ENCODE measurements at regions not wholly inside any gene's neighbourhood (a gene's known extent, or its start where the extent isn't known, plus 50 kb on each side); places are given as distances from the start of the nearest gene placed in this dataset.

DNA sequence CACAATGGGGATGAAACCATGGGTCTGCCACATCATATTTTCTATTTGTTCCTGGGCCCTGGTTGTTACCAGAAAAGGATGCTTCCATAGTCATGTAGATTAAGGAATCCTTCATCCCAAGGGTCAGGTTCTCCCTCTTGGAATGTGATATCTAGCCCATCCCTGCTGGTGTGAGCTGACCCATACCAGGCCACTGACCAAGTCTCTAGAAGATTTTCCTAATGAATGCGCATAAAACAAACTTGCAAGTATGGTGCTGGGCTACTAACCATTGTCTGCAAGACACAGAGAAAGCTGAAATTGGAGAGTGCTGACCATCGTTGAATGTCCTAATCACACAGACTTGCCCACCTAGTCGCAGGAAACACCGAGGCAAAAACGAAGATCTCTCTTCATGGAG lies 972.6 kb downstream of the EFNA5 start:
- no peak overlapping the region for H3K4me3 ChIP-seq (ENCODE audit: low read depth, low read length)
- TF ChIP-seq, protein P1, sequence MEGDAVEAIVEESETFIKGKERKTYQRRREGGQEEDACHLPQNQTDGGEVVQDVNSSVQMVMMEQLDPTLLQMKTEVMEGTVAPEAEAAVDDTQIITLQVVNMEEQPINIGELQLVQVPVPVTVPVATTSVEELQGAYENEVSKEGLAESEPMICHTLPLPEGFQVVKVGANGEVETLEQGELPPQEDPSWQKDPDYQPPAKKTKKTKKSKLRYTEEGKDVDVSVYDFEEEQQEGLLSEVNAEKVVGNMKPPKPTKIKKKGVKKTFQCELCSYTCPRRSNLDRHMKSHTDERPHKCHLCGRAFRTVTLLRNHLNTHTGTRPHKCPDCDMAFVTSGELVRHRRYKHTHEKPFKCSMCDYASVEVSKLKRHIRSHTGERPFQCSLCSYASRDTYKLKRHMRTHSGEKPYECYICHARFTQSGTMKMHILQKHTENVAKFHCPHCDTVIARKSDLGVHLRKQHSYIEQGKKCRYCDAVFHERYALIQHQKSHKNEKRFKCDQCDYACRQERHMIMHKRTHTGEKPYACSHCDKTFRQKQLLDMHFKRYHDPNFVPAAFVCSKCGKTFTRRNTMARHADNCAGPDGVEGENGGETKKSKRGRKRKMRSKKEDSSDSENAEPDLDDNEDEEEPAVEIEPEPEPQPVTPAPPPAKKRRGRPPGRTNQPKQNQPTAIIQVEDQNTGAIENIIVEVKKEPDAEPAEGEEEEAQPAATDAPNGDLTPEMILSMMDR (IDR thresholded peaks at IDR 0.05; ENCODE audit: insufficient read depth, low read length, missing control alignments), result no peak
- ChIA-PET CTCF (no interaction called here), POLR2A (no interaction called here)
- no peak for DNase-seq (ENCODE audit: low read depth, low spot score)

- H3K4me3 ChIP-seq (ENCODE audit: low read depth, low read length), result no peak overlapping the region
- POLR2A ChIA-PET, result no interaction called here
- CTCF ChIA-PET, result no interaction called here
- TF ChIP-seq, protein P1 (IDR thresholded peaks at IDR 0.05; ENCODE audit: insufficient read depth, low read length, missing control alignments), result no peak
- DNase-seq (ENCODE audit: low read depth, low spot score), result no peak
Measured at GRCh38 chr5:106691701-106692100, 979.0 kb downstream of the EFNA5 start.

DNA sequence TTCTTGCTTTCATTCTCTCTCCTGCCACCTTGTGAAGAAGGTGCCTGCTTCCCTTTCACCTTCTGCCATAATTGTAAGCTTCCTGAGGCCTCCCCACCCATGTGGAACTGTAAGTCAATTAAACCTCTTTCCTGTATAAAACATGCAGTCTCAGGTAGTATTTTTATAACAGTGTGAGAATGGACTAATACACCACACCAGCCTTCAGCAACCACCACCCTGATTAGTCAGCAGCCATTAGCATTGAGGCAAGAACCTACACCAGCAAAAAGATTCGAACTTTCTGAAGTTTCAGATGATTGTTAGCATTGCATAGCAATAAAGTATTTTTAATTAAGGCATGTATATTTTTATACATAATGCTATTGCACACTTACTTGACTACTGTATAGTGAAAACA lies 980.2 kb downstream of the EFNA5 start:
- ChIA-PET CTCF (no interaction called here), POLR2A (no interaction called here)
- H3K4me3 ChIP-seq (ENCODE audit: low read depth, low read length), result no peak overlapping the region
- TF ChIP-seq, protein P1 (IDR thresholded peaks at IDR 0.05; ENCODE audit: insufficient read depth, low read length, missing control alignments), result no peak
- DNase-seq (ENCODE audit: low read depth, low spot score), result no peak

- no peak overlapping the region for H3K4me3 ChIP-seq (ENCODE audit: low read depth, low read length)
- DNase-seq (ENCODE audit: low read depth, low spot score), result no peak
- TF ChIP-seq, protein P1 (IDR thresholded peaks at IDR 0.05; ENCODE audit: insufficient read depth, low read length, missing control alignments), result no peak
- ChIA-PET POLR2A (no interaction called here), CTCF (no interaction called here)
Measured at GRCh38 chr5:106680330-106680729, 990.4 kb downstream of the EFNA5 start.

DNA sequence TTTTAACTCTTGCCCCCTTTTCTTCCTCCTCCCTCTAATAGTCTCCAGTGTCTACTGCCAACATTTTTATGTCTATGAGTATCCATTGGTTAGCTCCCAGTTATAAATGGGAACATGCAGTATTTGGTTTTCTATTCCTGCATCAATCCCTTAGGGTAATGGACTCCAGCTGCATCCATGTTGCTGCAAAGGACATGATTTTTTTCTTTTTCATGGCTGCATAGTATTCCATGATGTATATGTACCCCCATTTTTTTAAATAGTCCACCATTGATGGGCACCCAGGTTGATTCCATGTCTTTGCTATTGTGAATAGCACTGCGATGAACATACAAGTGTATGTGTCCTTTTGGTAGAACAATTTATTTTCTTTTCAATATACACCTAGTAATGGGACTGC lies 993.7 kb downstream of the EFNA5 start:
- H3K4me3 ChIP-seq (ENCODE audit: low read depth, low read length), result no peak overlapping the region
- DNase-seq (ENCODE audit: low read depth, low spot score), result no peak
- ChIA-PET POLR2A (no interaction called here), CTCF (no interaction called here)
- TF ChIP-seq, protein P1 (IDR thresholded peaks at IDR 0.05; ENCODE audit: insufficient read depth, low read length, missing control alignments), result no peak

DNA sequence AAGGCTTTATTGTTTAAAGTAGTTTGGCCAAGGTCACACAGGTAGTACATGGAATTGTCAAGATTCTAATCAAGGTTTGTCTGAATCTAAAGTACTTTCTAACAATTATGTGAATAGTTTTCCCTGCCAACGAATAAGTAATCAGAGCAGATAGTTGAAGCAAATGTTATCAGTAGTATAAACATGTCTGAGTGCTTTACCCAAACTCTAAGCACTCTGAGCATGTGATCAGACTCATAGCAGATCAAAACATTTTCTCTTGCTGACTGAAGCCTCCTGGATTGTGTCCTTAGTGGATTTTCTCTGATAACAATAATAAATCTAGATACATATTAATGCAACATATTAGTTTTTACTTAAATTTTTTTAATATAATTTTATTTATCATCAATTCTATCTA lies 995.0 kb downstream of the EFNA5 start:
- CTCF ChIA-PET, result no interaction called here
- H3K4me3 ChIP-seq (ENCODE audit: low read depth, low read length), result no peak overlapping the region
- POLR2A ChIA-PET, result no interaction called here
- TF ChIP-seq, protein P1 (IDR thresholded peaks at IDR 0.05; ENCODE audit: insufficient read depth, low read length, missing control alignments), result no peak
- no peak for DNase-seq (ENCODE audit: low read depth, low spot score)
